PC-9 (cell line): ENCODE measurements at regions not wholly inside any gene's neighbourhood (a gene's known extent, or its start where the extent isn't known, plus 50 kb on each side); places are given as distances from the start of the nearest gene placed in this dataset.

Experiments used
- BruUV-seq: library from RNA; stranded (reverse); fragments of 400-500 nt; replicated peaks from 2 replicates; lab custom pipeline; 2021; lab: Mats Ljungman, UMichigan
- CTCF ChIA-PET: fragments of 300-600 bp; sonication (Branson Sonifier 250); formaldehyde crosslinking; loops from one replicate; lab custom pipeline; 2022; ENCODE audit warnings: antibody characterized with exemption; lab: Charles Lee
- POLR2A ChIA-PET: fragments of 300-600 bp; sonication (Branson Sonifier 250); formaldehyde crosslinking; loops from one replicate; lab custom pipeline; 2022; ENCODE audit warnings: antibody characterized with exemption; ENCODE audit not compliant: unreplicated experiment; lab: Charles Lee
- DNase-seq, 2 experiments: peaks; one replicate each; pipeline versions ENCODE4 v3.0.0 to v3.0.0-alpha.2; 2015 to 2022; ENCODE audit warnings: mixed read lengths in 1 of 2
- H2AFZ ChIP-seq: fragments of 200-600 bp; sonication (generic); 2 replicates; pipeline ENCODE4 v1.8.1; 2017; ENCODE audit warnings: antibody characterized with exemption
- H3F3A ChIP-seq: fragments of 200-600 bp; sonication (generic); 2 replicates; pipeline ENCODE4 v1.8.1; 2017; ENCODE audit warnings: antibody characterized with exemption, mild to moderate bottlenecking, low read depth; ENCODE audit not compliant: insufficient read depth
- H3K27ac ChIP-seq: fragments of 200-600 bp; sonication (generic); 2 replicates; pipeline ENCODE4 v1.6.1; 2016; ENCODE audit warnings: mixed run types
- H3K27me3 ChIP-seq: fragments of 200-600 bp; sonication (generic); 2 replicates; pipeline ENCODE4 v1.6.1; 2016; ENCODE audit warnings: low read depth, mixed run types; ENCODE audit not compliant: insufficient read depth
- H3K36me3 ChIP-seq: fragments of 200-600 bp; sonication (generic); 2 replicates; pipeline ENCODE4 v1.6.1; 2016; ENCODE audit warnings: low read depth, mixed run types
- H3K4me1 ChIP-seq: fragments of 200-600 bp; sonication (generic); replicated peaks from 2 replicates; pipeline ENCODE4 v1.6.1; 2016; ENCODE audit warnings: mixed run types; ENCODE audit not compliant: insufficient read depth
- H3K4me2 ChIP-seq: fragments of 200-600 bp; sonication (generic); 2 replicates; pipeline ENCODE4 v1.6.1; 2017; ENCODE audit warnings: mixed run types
- H3K4me3 ChIP-seq: fragments of 200-600 bp; sonication (generic); 2 replicates; pipeline ENCODE4 v1.6.1; 2016; ENCODE audit warnings: mixed run types
- H3K79me2 ChIP-seq: fragments of 200-600 bp; sonication (generic); 2 replicates; pipeline ENCODE4 v1.6.1; 2017; ENCODE audit warnings: low read depth, mixed run types
- H3K9me2 ChIP-seq: fragments of 200-600 bp; sonication (generic); 2 replicates; pipeline ENCODE4 v1.8.1; 2017; ENCODE audit warnings: mild to moderate bottlenecking; ENCODE audit not compliant: insufficient read depth
- H3K9me3 ChIP-seq: fragments of 200-600 bp; sonication (generic); 2 replicates; pipeline ENCODE4 v1.8.1; 2016; ENCODE audit warnings: low read depth; ENCODE audit not compliant: insufficient read depth
- H4K20me1 ChIP-seq: fragments of 200-600 bp; sonication (generic); 2 replicates; pipeline ENCODE4 v1.8.1; 2017; ENCODE audit not compliant: insufficient read depth
- EZH2 ChIP-seq: fragments of 200-600 bp; sonication (generic); IDR thresholded peaks from 2 replicates; pipeline ENCODE4 v1.8.0; 2017; ENCODE audit warnings: antibody characterized with exemption, low read depth
- intact Hi-C: fragments of 100-400 bp; cut with micrococcal nuclease; formaldehyde crosslinking; loops from one replicate; pipeline ENCODE4 v1.10.0; 2022; ENCODE audit not compliant: unreplicated experiment
- TF ChIP-seq, protein P1 (sequence below): fragments of 200-600 bp; sonication (generic); conservative IDR thresholded peaks from 2 replicates; pipeline ENCODE4 v1.6.1; 2017; ENCODE audit warnings: mixed run types, antibody characterized with exemption, mild to moderate bottlenecking, moderate library complexity

DNA sequence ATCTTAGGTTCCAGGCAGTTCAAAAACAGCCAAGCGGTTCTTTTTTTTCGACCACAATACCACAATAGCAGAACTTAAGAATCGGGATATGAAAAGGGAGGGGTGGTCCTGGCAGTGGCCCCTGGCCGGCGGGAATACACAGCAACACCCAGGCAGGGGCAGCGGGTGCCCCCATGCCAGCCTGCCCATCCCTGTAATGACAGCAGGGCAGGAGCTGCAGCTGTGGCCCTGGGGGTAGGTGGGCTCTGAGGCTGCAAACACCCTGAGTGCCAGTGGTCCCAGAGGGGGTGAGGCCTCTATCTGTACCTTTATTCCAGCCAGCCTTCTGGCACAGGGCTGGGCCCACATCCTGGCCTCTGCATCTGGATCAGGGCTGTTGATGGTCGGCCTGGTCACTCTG, 247.4 kb downstream of the SEMA3D start:
- ChIA-PET CTCF (no interaction called here), POLR2A (no interaction called here)
- no peak for DNase-seq
- Histone ChIP-seq H4K20me1 (no peaks in the 10 kb centered on the region), H3K27me3 (no peaks in the 10 kb centered on the region), H2AFZ (no peak overlapping the region), H3K79me2 (no peaks in the 10 kb centered on the region), H3K36me3 (no peaks in the 10 kb centered on the region), H3K4me3 (no peak overlapping the region), H3K4me1 (no peaks in the 10 kb centered on the region), H3K9me3 (no peaks in the 10 kb centered on the region), H3F3A (no peaks in the 10 kb centered on the region), H3K4me2 (no peak overlapping the region), H3K9me2 (no peaks in the 10 kb centered on the region), H3K27ac (no peak overlapping the region)
- BruUV-seq: no TSS peak
- TF ChIP-seq, protein P1, sequence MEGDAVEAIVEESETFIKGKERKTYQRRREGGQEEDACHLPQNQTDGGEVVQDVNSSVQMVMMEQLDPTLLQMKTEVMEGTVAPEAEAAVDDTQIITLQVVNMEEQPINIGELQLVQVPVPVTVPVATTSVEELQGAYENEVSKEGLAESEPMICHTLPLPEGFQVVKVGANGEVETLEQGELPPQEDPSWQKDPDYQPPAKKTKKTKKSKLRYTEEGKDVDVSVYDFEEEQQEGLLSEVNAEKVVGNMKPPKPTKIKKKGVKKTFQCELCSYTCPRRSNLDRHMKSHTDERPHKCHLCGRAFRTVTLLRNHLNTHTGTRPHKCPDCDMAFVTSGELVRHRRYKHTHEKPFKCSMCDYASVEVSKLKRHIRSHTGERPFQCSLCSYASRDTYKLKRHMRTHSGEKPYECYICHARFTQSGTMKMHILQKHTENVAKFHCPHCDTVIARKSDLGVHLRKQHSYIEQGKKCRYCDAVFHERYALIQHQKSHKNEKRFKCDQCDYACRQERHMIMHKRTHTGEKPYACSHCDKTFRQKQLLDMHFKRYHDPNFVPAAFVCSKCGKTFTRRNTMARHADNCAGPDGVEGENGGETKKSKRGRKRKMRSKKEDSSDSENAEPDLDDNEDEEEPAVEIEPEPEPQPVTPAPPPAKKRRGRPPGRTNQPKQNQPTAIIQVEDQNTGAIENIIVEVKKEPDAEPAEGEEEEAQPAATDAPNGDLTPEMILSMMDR: no peak
- no peak for TF ChIP-seq EZH2
- intact Hi-C loops: no loop called here

- no peak overlapping the region for H3K4me3 ChIP-seq
- H3K27me3 ChIP-seq: no peaks in the 10 kb centered on the region
- peak overlapping the region; percentile 70; the same call in 1 of the 2 replicates for H2AFZ ChIP-seq
- no peaks in the 10 kb centered on the region for H3K79me2 ChIP-seq
- no peak for DNase-seq
- H3K4me2 ChIP-seq: no peak overlapping the region
- TF ChIP-seq, protein P1: no peak
- TF ChIP-seq EZH2: no peak
- no peaks in the 10 kb centered on the region for H3K4me1 ChIP-seq
- H3K9me3 ChIP-seq: no peaks in the 10 kb centered on the region; the same call in 1 of the 2 replicates
- H3K27ac ChIP-seq: no peak overlapping the region
- H4K20me1 ChIP-seq: no peaks in the 10 kb centered on the region
- no TSS peak for BruUV-seq
- ChIA-PET POLR2A (no interaction called here), CTCF (no interaction called here)
- intact Hi-C loops: no loop called here
- H3K9me2 ChIP-seq: no peaks in the 10 kb centered on the region
- H3F3A ChIP-seq: no peaks in the 10 kb centered on the region
- H3K36me3 ChIP-seq: no peaks in the 10 kb centered on the region
Measured at GRCh38 chr7:84924353-84924752, 262.5 kb downstream of the SEMA3D start.

DNA sequence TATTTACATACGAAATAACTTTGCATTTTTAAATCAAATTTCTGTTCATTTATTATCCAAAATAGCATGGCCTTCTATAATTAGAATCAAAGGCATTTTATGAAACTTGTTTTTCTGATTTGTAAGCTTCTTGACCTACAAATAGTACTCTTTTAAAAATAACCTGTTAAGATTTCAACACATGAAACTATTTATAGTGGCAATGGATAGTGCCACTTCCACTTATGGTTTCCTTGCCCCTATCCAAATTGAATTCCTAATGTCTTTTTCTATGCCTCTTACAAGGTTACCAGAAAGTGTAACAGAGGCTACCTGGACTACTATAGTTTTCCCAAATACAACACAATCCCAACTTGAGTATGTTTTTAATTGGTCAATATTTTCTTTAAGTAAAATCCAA, 263.5 kb downstream of the SEMA3D start:
- no peaks in the 10 kb centered on the region for H3K9me2 ChIP-seq
- H4K20me1 ChIP-seq: no peaks in the 10 kb centered on the region
- CTCF ChIA-PET: no interaction called here
- no peak overlapping the region for H2AFZ ChIP-seq
- H3K27ac ChIP-seq: no peak overlapping the region
- H3K9me3 ChIP-seq: no peaks in the 10 kb centered on the region; the same call in 1 of the 2 replicates
- H3K79me2 ChIP-seq: no peaks in the 10 kb centered on the region
- no peaks in the 10 kb centered on the region for H3K27me3 ChIP-seq
- H3K4me1 ChIP-seq: no peaks in the 10 kb centered on the region
- BruUV-seq: no TSS peak
- H3K4me3 ChIP-seq: no peak overlapping the region
- no peak overlapping the region for H3K4me2 ChIP-seq
- TF ChIP-seq, protein P1: no peak
- intact Hi-C loops: no loop called here
- H3K36me3 ChIP-seq: no peaks in the 10 kb centered on the region
- H3F3A ChIP-seq: no peaks in the 10 kb centered on the region
- POLR2A ChIA-PET: no interaction called here
- DNase-seq: no peak
